Suprapubic skin (tissue), 4 donors: ENCODE measurements at regions not wholly inside any gene's neighbourhood (a gene's known extent, or its start where the extent isn't known, plus 50 kb on each side); places are given as distances from the start of the nearest gene placed in this dataset.

Source experiments
- DNase-seq, 2 donors: peaks; one replicate each; pipeline ENCODE4 v3.0.0-alpha.2; 2019; ENCODE audit warnings: low spot score in 2 of 2
- H3K27ac ChIP-seq: fragments of 200-600 bp; sonication (generic); one replicate; pipeline ENCODE4 v1.5.1; 2019
- H3K27me3 ChIP-seq: fragments of 200-600 bp; sonication (generic); one replicate; pipeline ENCODE4 v1.5.1; 2019
- H3K36me3 ChIP-seq: fragments of 200-600 bp; sonication (generic); one replicate; pipeline ENCODE4 v1.5.1; 2019
- H3K4me1 ChIP-seq: fragments of 200-600 bp; sonication (generic); one replicate; pipeline ENCODE4 v1.5.1; 2019
- H3K4me3 ChIP-seq: fragments of 200-600 bp; sonication (generic); one replicate; pipeline ENCODE4 v1.5.1; 2019; ENCODE audit warnings: mild to moderate bottlenecking
- H3K9me3 ChIP-seq: fragments of 200-600 bp; sonication (generic); one replicate; pipeline ENCODE4 v1.5.1; 2019
- EP300 ChIP-seq: sonication (generic); formaldehyde crosslinking; IDR thresholded peaks from one replicate; pipeline ENCODE4 v1.6.1; 2017; ENCODE audit warnings: antibody characterized with exemption
- POLR2A ChIP-seq, 2 donors: fragments of 450-650 bp; IDR thresholded peaks; one replicate each; pipeline ENCODE4 v1.6.1; 2017; ENCODE audit warnings: antibody characterized with exemption in 2 of 2, mild to moderate bottlenecking in 2 of 2, moderate library complexity in 2 of 2
- POLR2AphosphoS5 ChIP-seq, 3 donors: sonication (generic); formaldehyde crosslinking; IDR thresholded peaks; one replicate each; pipeline ENCODE4 v1.6.1; 2017; ENCODE audit warnings: antibody characterized with exemption in 3 of 3
- WGBS: methylation state at CpG from one replicate; pipeline ENCODE4 v1.1.5; 2018; 5-methylcytosine and 5-hydroxymethylcytosine counted together
- TF ChIP-seq, protein P1 (sequence below), 2 donors: fragments of 200-600 bp in 1 of 2; fragments of 450-650 bp in 1 of 2; sonication (generic) in 1 of 2; IDR thresholded peaks; one replicate each; pipeline ENCODE4 v1.5.1; 2016 to 2019; ENCODE audit warnings: antibody characterized with exemption in 2 of 2, mild to moderate bottlenecking in 1 of 2, moderate library complexity in 1 of 2

- Histone ChIP-seq H3K4me3 (no peak overlapping the region), H3K27me3 (no peaks in the 10 kb centered on the region), H3K27ac (no peak overlapping the region), H3K9me3 (no peaks in the 10 kb centered on the region), H3K4me1 (no peaks in the 10 kb centered on the region), H3K36me3 (no peaks in the 10 kb centered on the region)
- DNase-seq, result no peak
- TF ChIP-seq, protein P1, sequence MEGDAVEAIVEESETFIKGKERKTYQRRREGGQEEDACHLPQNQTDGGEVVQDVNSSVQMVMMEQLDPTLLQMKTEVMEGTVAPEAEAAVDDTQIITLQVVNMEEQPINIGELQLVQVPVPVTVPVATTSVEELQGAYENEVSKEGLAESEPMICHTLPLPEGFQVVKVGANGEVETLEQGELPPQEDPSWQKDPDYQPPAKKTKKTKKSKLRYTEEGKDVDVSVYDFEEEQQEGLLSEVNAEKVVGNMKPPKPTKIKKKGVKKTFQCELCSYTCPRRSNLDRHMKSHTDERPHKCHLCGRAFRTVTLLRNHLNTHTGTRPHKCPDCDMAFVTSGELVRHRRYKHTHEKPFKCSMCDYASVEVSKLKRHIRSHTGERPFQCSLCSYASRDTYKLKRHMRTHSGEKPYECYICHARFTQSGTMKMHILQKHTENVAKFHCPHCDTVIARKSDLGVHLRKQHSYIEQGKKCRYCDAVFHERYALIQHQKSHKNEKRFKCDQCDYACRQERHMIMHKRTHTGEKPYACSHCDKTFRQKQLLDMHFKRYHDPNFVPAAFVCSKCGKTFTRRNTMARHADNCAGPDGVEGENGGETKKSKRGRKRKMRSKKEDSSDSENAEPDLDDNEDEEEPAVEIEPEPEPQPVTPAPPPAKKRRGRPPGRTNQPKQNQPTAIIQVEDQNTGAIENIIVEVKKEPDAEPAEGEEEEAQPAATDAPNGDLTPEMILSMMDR (IDR thresholded peaks at IDR 0.05), result no peak
- TF ChIP-seq POLR2AphosphoS5 (IDR thresholded peaks at IDR 0.05) (no peak), POLR2A (IDR thresholded peaks at IDR 0.05) (no peak), EP300 (no peak)
- 71% methylated on average over 6 of the region's 6 CpGs for WGBS
Measured at GRCh38 chr15:46301826-46302225, 667.0 kb downstream of the SQOR start.

DNA sequence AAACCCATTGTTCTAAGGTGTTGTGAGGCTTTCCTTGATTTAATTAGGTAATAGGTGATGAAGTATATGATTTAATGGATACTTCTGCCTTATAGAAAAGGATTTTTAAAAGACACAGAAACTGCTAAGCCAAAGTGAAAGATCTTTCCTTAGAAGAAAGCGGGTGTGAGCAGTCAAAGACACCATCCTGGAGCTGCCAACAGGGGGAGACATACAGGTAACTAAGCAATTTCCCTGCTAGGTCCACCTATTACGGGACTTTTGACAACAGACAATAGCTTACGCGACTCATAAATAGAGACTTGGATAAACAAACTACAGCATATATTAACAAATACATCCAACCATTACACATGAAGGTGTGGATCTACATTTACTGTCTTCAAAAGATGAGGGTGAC, 669.5 kb downstream of the SQOR start:
- 81% methylated on average over 4 of the region's 4 CpGs for WGBS
- H3K27ac ChIP-seq, result no peak overlapping the region
- no peak overlapping the region for H3K4me3 ChIP-seq
- no peaks in the 10 kb centered on the region for H3K9me3 ChIP-seq
- TF ChIP-seq EP300 (no peak), POLR2AphosphoS5 (IDR thresholded peaks at IDR 0.05) (no peak), POLR2A (IDR thresholded peaks at IDR 0.05) (no peak)
- TF ChIP-seq, protein P1 (IDR thresholded peaks at IDR 0.05), result no peak
- DNase-seq, result no peak
- peaks cover 3% of the 10 kb centered on the region for H3K27me3 ChIP-seq
- no peaks in the 10 kb centered on the region for H3K4me1 ChIP-seq
- H3K36me3 ChIP-seq, result no peaks in the 10 kb centered on the region

DNA sequence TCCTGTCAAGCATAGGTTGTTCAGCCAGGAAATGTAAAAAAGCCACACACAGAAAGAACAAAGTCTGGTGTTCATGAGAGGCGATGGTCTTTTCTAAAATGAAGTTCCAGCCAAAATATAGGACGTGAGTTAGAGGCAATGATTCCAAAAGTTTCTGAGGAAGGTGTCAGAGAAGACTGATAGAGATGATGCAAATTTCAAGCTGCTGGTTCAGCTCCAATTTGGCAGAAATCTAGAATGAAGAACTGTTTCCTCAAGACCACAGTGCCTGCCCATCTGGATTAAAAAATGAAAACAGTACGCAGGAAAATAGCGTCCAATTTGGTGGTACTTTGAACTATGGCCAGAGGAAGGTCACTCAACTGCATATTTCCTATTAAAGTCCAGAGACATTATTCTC, 672.9 kb downstream of the SQOR start:
- Histone ChIP-seq H3K9me3 (no peaks in the 10 kb centered on the region), H3K36me3 (no peaks in the 10 kb centered on the region), H3K4me1 (no peaks in the 10 kb centered on the region), H3K27ac (no peak overlapping the region), H3K4me3 (no peak overlapping the region), H3K27me3 (peaks cover 7% of the 10 kb centered on the region)
- 39% methylated on average over 4 of the region's 4 CpGs for WGBS
- no peak for DNase-seq
- TF ChIP-seq POLR2AphosphoS5 (IDR thresholded peaks at IDR 0.05) (no peak), POLR2A (IDR thresholded peaks at IDR 0.05) (no peak), EP300 (no peak)
- TF ChIP-seq, protein P1 (IDR thresholded peaks at IDR 0.05), result no peak

DNA sequence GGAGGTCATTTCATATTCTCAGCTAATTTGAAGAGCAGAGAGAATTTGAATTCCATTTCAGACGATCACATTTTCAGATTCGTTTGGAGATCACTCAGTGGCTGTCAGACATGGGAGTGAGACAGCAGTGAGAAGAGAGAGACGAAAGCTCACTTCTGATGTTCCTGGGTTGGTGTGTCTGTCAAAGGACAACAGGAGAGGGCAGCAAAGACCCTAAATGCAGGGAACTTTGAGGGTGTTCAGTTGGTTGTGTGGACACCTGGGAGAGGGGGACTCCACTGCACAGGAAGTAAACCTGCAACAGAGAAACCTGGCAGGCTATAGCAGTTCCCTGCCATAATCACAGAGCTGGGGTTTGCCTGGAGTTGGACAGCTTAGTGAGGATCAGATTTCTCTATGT, 675.1 kb downstream of the SQOR start:
- H3K36me3 ChIP-seq, result no peaks in the 10 kb centered on the region
- H3K27ac ChIP-seq, result no peak overlapping the region
- no peaks in the 10 kb centered on the region for H3K9me3 ChIP-seq
- peaks cover 7% of the 10 kb centered on the region for H3K27me3 ChIP-seq
- H3K4me1 ChIP-seq, result no peaks in the 10 kb centered on the region
- TF ChIP-seq POLR2AphosphoS5 (IDR thresholded peaks at IDR 0.05) (no peak), POLR2A (IDR thresholded peaks at IDR 0.05) (no peak), EP300 (no peak)
- TF ChIP-seq, protein P1 (IDR thresholded peaks at IDR 0.05), result no peak
- WGBS, result 82% methylated on average over 3 of the region's 3 CpGs
- no peak overlapping the region for H3K4me3 ChIP-seq
- DNase-seq, result no peak

GRCh38 chr15:46312133-46312740, 677.4 kb downstream of the SQOR start:
- DNase-seq, result no peak
- Histone ChIP-seq H3K36me3 (no peaks in the 10 kb centered on the region), H3K4me1 (no peaks in the 10 kb centered on the region), H3K4me3 (no peak overlapping the region), H3K9me3 (no peaks in the 10 kb centered on the region), H3K27ac (no peak overlapping the region), H3K27me3 (peaks cover 7% of the 10 kb centered on the region)
- no peak for TF ChIP-seq POLR2A (IDR thresholded peaks at IDR 0.05)
- TF ChIP-seq EP300, result no peak
- TF ChIP-seq POLR2AphosphoS5 (IDR thresholded peaks at IDR 0.05), result no peak
- TF ChIP-seq, protein P1 (IDR thresholded peaks at IDR 0.05), result peak; percentile 60 to 82
- WGBS, result 29% methylated on average over 2 of the region's 2 CpGs
